ENCODE measurements at regions not wholly inside any gene's neighbourhood (a gene's known extent, or its start where the extent isn't known, plus 50 kb on each side); places are given as distances from the start of the nearest gene placed in this dataset.

DNA sequence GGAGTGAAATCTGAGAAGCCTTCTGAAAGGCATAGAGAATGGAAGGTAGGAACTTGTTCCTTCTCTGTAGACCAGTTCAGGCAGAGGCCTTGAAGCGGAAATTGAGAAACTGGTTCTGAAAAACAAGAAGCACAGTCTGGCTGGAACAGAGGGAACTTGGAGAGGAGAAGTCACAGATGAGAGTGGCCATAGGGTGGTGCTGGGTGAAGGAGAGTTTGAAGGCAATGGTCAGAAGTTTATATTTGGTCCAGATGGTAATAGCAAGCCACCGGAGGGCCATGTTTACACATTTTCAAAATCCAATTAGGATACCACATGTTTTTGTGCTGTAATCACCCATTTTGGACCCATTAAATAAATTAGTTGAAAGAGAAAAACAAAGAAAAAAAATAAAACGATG lies 692.5 kb downstream of the INHBA start:
- no peak overlapping the region for H2AFZ ChIP-seq (ENCODE audit: low read depth, low read length)
- H3K4me2 ChIP-seq (ENCODE audit: low read length), result no peak overlapping the region
- no peak overlapping the region for H3K27ac ChIP-seq (ENCODE audit: low read length)
- no peak overlapping the region for H3K4me3 ChIP-seq (ENCODE audit: low read length)
- no peaks in the 10 kb centered on the region for H3K9me2 ChIP-seq (ENCODE audit: insufficient read depth, low read length)
- H4K20me1 ChIP-seq (ENCODE audit: insufficient read depth), result no peaks in the 10 kb centered on the region
- H3F3A ChIP-seq (ENCODE audit: insufficient read depth, low read length, poor library complexity, severe bottlenecking), result no peaks in the 10 kb centered on the region
- no peak for TF ChIP-seq POLR2AphosphoS5 (IDR thresholded peaks at IDR 0.05)
- no peak for TF ChIP-seq MXI1 (conservative IDR thresholded peaks at IDR 0.05; ENCODE audit: poor library complexity, severe bottlenecking)
- TF ChIP-seq SMC3 (conservative IDR thresholded peaks at IDR 0.05; ENCODE audit: poor library complexity), result no peak
- TF ChIP-seq EP300 (conservative IDR thresholded peaks at IDR 0.05; ENCODE audit: poor library complexity, severe bottlenecking), result no peak
- H3K27me3 ChIP-seq (ENCODE audit: insufficient read depth, low read depth, low read length), result no peaks in the 10 kb centered on the region
- H3K9me3 ChIP-seq (ENCODE audit: low read length), result no peaks in the 10 kb centered on the region
- no peaks in the 10 kb centered on the region for H3K79me2 ChIP-seq (replicated peaks; ENCODE audit: insufficient read depth, low read length)
- no peaks in the 10 kb centered on the region for H3K36me3 ChIP-seq (ENCODE audit: insufficient read depth, low read length)
- no peak overlapping the region for H3K9ac ChIP-seq (ENCODE audit: low read length)

DNA sequence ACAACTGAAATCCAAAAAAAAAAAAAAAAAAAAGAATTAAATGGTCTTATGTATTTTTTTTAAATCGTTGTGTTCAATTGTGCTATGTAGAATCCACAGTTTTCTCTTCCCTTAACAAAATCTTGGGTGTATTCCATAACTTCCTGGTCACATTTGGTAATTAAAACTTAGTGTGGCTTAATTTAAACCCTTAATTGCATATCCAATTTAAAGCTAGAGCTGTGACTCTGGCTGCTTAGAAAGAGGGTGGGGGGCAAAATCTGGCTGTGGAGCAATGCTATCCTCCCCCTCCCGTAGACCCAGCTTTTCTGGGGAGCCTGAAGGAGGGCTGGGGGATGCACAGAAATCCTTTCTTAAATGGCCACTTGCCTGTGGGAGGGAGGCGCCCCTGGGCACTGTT lies 695.1 kb downstream of the INHBA start:
- TF ChIP-seq EP300 (conservative IDR thresholded peaks at IDR 0.05; ENCODE audit: poor library complexity, severe bottlenecking), result no peak
- TF ChIP-seq SMC3 (conservative IDR thresholded peaks at IDR 0.05; ENCODE audit: poor library complexity), result no peak
- no peak for TF ChIP-seq POLR2AphosphoS5 (IDR thresholded peaks at IDR 0.05)
- TF ChIP-seq MXI1 (conservative IDR thresholded peaks at IDR 0.05; ENCODE audit: poor library complexity, severe bottlenecking), result no peak
- no peak for TF ChIP-seq TAF1 (IDR thresholded peaks at IDR 0.05; ENCODE audit: low read depth)
- TF ChIP-seq, protein P1, sequence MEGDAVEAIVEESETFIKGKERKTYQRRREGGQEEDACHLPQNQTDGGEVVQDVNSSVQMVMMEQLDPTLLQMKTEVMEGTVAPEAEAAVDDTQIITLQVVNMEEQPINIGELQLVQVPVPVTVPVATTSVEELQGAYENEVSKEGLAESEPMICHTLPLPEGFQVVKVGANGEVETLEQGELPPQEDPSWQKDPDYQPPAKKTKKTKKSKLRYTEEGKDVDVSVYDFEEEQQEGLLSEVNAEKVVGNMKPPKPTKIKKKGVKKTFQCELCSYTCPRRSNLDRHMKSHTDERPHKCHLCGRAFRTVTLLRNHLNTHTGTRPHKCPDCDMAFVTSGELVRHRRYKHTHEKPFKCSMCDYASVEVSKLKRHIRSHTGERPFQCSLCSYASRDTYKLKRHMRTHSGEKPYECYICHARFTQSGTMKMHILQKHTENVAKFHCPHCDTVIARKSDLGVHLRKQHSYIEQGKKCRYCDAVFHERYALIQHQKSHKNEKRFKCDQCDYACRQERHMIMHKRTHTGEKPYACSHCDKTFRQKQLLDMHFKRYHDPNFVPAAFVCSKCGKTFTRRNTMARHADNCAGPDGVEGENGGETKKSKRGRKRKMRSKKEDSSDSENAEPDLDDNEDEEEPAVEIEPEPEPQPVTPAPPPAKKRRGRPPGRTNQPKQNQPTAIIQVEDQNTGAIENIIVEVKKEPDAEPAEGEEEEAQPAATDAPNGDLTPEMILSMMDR (IDR thresholded peaks at IDR 0.05; ENCODE audit: poor library complexity, severe bottlenecking), result no peak
- TF ChIP-seq EZH2 (IDR thresholded peaks at IDR 0.05; ENCODE audit: borderline replicate concordance, insufficient read depth, low read length, poor library complexity, severe bottlenecking), result no peak
- TF ChIP-seq, protein P2, sequence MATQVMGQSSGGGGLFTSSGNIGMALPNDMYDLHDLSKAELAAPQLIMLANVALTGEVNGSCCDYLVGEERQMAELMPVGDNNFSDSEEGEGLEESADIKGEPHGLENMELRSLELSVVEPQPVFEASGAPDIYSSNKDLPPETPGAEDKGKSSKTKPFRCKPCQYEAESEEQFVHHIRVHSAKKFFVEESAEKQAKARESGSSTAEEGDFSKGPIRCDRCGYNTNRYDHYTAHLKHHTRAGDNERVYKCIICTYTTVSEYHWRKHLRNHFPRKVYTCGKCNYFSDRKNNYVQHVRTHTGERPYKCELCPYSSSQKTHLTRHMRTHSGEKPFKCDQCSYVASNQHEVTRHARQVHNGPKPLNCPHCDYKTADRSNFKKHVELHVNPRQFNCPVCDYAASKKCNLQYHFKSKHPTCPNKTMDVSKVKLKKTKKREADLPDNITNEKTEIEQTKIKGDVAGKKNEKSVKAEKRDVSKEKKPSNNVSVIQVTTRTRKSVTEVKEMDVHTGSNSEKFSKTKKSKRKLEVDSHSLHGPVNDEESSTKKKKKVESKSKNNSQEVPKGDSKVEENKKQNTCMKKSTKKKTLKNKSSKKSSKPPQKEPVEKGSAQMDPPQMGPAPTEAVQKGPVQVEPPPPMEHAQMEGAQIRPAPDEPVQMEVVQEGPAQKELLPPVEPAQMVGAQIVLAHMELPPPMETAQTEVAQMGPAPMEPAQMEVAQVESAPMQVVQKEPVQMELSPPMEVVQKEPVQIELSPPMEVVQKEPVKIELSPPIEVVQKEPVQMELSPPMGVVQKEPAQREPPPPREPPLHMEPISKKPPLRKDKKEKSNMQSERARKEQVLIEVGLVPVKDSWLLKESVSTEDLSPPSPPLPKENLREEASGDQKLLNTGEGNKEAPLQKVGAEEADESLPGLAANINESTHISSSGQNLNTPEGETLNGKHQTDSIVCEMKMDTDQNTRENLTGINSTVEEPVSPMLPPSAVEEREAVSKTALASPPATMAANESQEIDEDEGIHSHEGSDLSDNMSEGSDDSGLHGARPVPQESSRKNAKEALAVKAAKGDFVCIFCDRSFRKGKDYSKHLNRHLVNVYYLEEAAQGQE (IDR thresholded peaks at IDR 0.05; ENCODE audit: borderline replicate concordance), result no peak
- Histone ChIP-seq H3K27me3 (ENCODE audit: insufficient read depth, low read depth, low read length) (no peaks in the 10 kb centered on the region), H3K4me3 (ENCODE audit: low read length) (no peak overlapping the region), H3K9ac (ENCODE audit: low read length) (no peak overlapping the region), H2AFZ (ENCODE audit: low read depth, low read length) (no peak overlapping the region), H3K79me2 (replicated peaks; ENCODE audit: insufficient read depth, low read length) (no peaks in the 10 kb centered on the region), H4K20me1 (ENCODE audit: insufficient read depth) (no peaks in the 10 kb centered on the region), H3K36me3 (ENCODE audit: insufficient read depth, low read length) (no peaks in the 10 kb centered on the region), H3K9me2 (ENCODE audit: insufficient read depth, low read length) (no peaks in the 10 kb centered on the region), H3K9me3 (ENCODE audit: low read length) (no peaks in the 10 kb centered on the region), H3F3A (ENCODE audit: insufficient read depth, low read length, poor library complexity, severe bottlenecking) (no peaks in the 10 kb centered on the region), H3K4me2 (ENCODE audit: low read length) (no peak overlapping the region), H3K27ac (ENCODE audit: low read length) (no peak overlapping the region)

DNA sequence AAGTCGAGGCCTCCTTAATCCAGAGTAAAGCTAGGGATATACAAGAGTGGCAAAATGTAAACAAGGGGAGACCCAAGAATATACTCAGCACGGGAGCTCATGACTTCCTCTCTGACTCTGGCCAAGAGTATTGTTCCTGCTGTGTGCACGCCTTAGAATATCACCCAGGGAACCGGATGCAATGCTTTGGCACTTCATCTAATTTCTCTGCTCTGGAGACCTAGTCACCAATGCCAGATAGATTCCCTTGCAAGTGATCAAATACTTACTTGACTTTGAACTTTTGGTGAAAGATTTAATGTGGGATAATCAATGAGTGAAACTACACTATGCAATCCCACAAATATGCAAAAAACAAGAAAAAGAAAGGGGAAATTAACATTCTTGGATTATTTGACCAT lies 695.5 kb downstream of the INHBA start:
- Histone ChIP-seq H3K36me3 (ENCODE audit: insufficient read depth, low read length) (no peaks in the 10 kb centered on the region), H3K9me2 (ENCODE audit: insufficient read depth, low read length) (no peaks in the 10 kb centered on the region), H3K9ac (ENCODE audit: low read length) (no peak overlapping the region), H3K79me2 (replicated peaks; ENCODE audit: insufficient read depth, low read length) (no peaks in the 10 kb centered on the region), H3K27me3 (ENCODE audit: insufficient read depth, low read depth, low read length) (no peaks in the 10 kb centered on the region), H3F3A (ENCODE audit: insufficient read depth, low read length, poor library complexity, severe bottlenecking) (no peaks in the 10 kb centered on the region), H3K4me2 (ENCODE audit: low read length) (no peak overlapping the region), H3K27ac (ENCODE audit: low read length) (no peak overlapping the region), H4K20me1 (ENCODE audit: insufficient read depth) (no peaks in the 10 kb centered on the region), H3K4me3 (ENCODE audit: low read length) (no peak overlapping the region), H3K9me3 (ENCODE audit: low read length) (no peaks in the 10 kb centered on the region), H2AFZ (ENCODE audit: low read depth, low read length) (no peak overlapping the region)
- TF ChIP-seq TAF1 (IDR thresholded peaks at IDR 0.05; ENCODE audit: low read depth), result no peak
- TF ChIP-seq, protein P2 (IDR thresholded peaks at IDR 0.05; ENCODE audit: borderline replicate concordance), result no peak
- no peak for TF ChIP-seq SMC3 (conservative IDR thresholded peaks at IDR 0.05; ENCODE audit: poor library complexity)
- no peak for TF ChIP-seq POLR2AphosphoS5 (IDR thresholded peaks at IDR 0.05)
- no peak for TF ChIP-seq MXI1 (conservative IDR thresholded peaks at IDR 0.05; ENCODE audit: poor library complexity, severe bottlenecking)
- no peak for TF ChIP-seq EP300 (conservative IDR thresholded peaks at IDR 0.05; ENCODE audit: poor library complexity, severe bottlenecking)
- TF ChIP-seq EZH2 (IDR thresholded peaks at IDR 0.05; ENCODE audit: borderline replicate concordance, insufficient read depth, low read length, poor library complexity, severe bottlenecking), result no peak
- no peak for TF ChIP-seq RAD21 (conservative IDR thresholded peaks at IDR 0.05)
- TF ChIP-seq, protein P1 (IDR thresholded peaks at IDR 0.05; ENCODE audit: poor library complexity, severe bottlenecking), result no peak

Data from neural cell (in vitro differentiated cells).